HG03558 (cell line): ENCODE measurements at regions not wholly inside any gene's neighbourhood (a gene's known extent, or its start where the extent isn't known, plus 50 kb on each side); places are given as distances from the start of the nearest gene placed in this dataset.

Experiments
- ATAC-seq: cut with Tn5 transposase; IDR thresholded peaks from one replicate; pipeline ENCODE4 v1.9.1; 2021; ENCODE audit warnings: moderate number of reproducible peaks; ENCODE audit not compliant: unreplicated experiment; ENCODE audit errors: extremely low read depth

- ATAC-seq: no peak
Measured at GRCh38 chr6:68400396-68400795, 234.7 kb upstream of the ADGRB3 start.

GRCh38 chr6:68391953-68392352, 243.1 kb upstream of the ADGRB3 start:
- no peak for ATAC-seq

GRCh38 chr6:68372991-68373390, 262.1 kb upstream of the ADGRB3 start:
- no peak for ATAC-seq

GRCh38 chr6:68368845-68369244, 266.2 kb upstream of the ADGRB3 start:
- ATAC-seq: no peak

GRCh38 chr6:68364271-68364805, 270.7 kb upstream of the ADGRB3 start:
- no peak for ATAC-seq

GRCh38 chr6:68343901-68344300, 291.2 kb upstream of the ADGRB3 start:
- ATAC-seq: peak; percentile 53

GRCh38 chr6:68342286-68342685, 292.8 kb upstream of the ADGRB3 start:
- no peak for ATAC-seq

GRCh38 chr6:68339488-68340131, 295.5 kb upstream of the ADGRB3 start:
- no peak for ATAC-seq

- ATAC-seq: no peak
Measured at GRCh38 chr6:68333442-68333841, 301.6 kb upstream of the ADGRB3 start.

GRCh38 chr6:68328156-68328555, 306.9 kb upstream of the ADGRB3 start:
- no peak for ATAC-seq

- no peak for ATAC-seq
Measured at GRCh38 chr6:68326762-68327161, 308.3 kb upstream of the ADGRB3 start.

- no peak for ATAC-seq
Measured at GRCh38 chr6:68317366-68317765, 317.7 kb upstream of the ADGRB3 start.

GRCh38 chr6:68313911-68314310, 321.2 kb upstream of the ADGRB3 start:
- ATAC-seq: no peak

GRCh38 chr6:68307301-68307700, 327.8 kb upstream of the ADGRB3 start:
- ATAC-seq: no peak

GRCh38 chr6:68296126-68296525, 339.0 kb upstream of the ADGRB3 start:
- no peak for ATAC-seq

GRCh38 chr6:68282646-68283045, 352.4 kb upstream of the ADGRB3 start:
- ATAC-seq: no peak

GRCh38 chr6:68279793-68280557, 355.1 kb upstream of the ADGRB3 start:
- no peak for ATAC-seq

- ATAC-seq: no peak
Measured at GRCh38 chr6:68273297-68273696, 361.8 kb upstream of the ADGRB3 start.

- ATAC-seq: no peak
Measured at GRCh38 chr6:68256391-68256790, 378.7 kb upstream of the ADGRB3 start.

- ATAC-seq: peak; percentile 70
Measured at GRCh38 chr6:68252632-68253031, 382.4 kb upstream of the ADGRB3 start.

GRCh38 chr6:68247782-68248181, 387.3 kb upstream of the ADGRB3 start:
- no peak for ATAC-seq

GRCh38 chr6:68240726-68241125, 394.4 kb upstream of the ADGRB3 start:
- no peak for ATAC-seq
